T-helper 17 cell (primary cell): ENCODE measurements at regions not wholly inside any gene's neighbourhood (a gene's known extent, or its start where the extent isn't known, plus 50 kb on each side); places are given as distances from the start of the nearest gene placed in this dataset.

Experiments used
- ATAC-seq: fragments of 150-1000 bp; cut with Tn5 transposase; 2 replicates; pipeline ENCODE4 v1.10.0; 2021; ENCODE audit warnings: mild to moderate bottlenecking, moderate library complexity
- DNase-seq, 3 donors: peaks; one replicate each; pipeline versions ENCODE4 v3.0.0 to v3.0.0-alpha.2; 2020 to 2021
- H3K9me3 ChIP-seq: one replicate; pipeline ENCODE4 v1.7.0; 2013; ENCODE audit warnings: low read length, mild to moderate bottlenecking; ENCODE audit not compliant: control insufficient read depth, poor library complexity, severe bottlenecking
- H3K27ac Mint-ChIP-seq: one replicate; pipeline ENCODE4 v1.8.0; 2022; ENCODE audit warnings: mild to moderate bottlenecking, moderate library complexity, mixed read lengths
- H3K27me3 Mint-ChIP-seq: one replicate; pipeline ENCODE4 v1.8.0; 2022; ENCODE audit warnings: mixed read lengths
- H3K36me3 Mint-ChIP-seq: one replicate; pipeline ENCODE4 v1.8.0; 2022; ENCODE audit warnings: low read depth, mixed read lengths
- H3K4me1 Mint-ChIP-seq: one replicate; pipeline ENCODE4 v1.8.0; 2022; ENCODE audit warnings: mild to moderate bottlenecking, mixed read lengths
- H3K4me3 Mint-ChIP-seq: one replicate; pipeline ENCODE4 v1.8.0; 2022; ENCODE audit warnings: mild to moderate bottlenecking, moderate library complexity, mixed read lengths

DNA sequence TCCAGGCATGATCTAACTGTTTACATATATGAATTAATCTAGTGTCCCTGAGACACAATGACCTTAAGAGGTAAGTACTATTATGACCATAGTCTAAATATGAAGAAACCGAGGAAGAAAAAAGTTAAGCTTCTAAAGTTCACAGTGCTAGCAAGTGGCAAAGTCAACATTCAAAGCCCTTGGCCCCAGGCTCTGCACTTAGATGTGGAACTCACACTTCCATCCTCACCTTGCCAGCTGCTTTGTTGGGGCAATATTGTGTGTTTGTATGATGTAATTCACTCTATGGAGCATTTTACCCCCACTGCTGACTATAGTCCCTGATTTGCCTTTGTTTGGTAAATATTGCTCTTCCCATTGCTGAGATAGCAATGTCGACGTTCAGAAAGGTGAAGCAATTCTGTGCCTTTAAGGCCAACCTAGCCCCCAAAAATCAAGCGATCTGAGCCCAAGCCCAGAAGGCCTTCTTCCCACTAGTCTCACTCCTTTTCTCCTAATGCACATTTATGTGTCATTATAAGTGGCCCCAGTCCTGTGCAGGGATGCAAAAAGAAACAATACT, 487.6 kb upstream of the ZMIZ1 start:
- ATAC-seq (no peak), DNase-seq (no peak)
- H3K4me1 Mint-ChIP-seq: peaks cover 9% of the 10 kb centered on the region
- H3K36me3 Mint-ChIP-seq: peaks cover 3% of the 10 kb centered on the region
- no peak overlapping the region for H3K27ac Mint-ChIP-seq
- H3K4me3 Mint-ChIP-seq: no peak overlapping the region
- H3K9me3 ChIP-seq: no peaks in the 10 kb centered on the region
- H3K27me3 Mint-ChIP-seq: peaks cover 6% of the 10 kb centered on the region

DNA sequence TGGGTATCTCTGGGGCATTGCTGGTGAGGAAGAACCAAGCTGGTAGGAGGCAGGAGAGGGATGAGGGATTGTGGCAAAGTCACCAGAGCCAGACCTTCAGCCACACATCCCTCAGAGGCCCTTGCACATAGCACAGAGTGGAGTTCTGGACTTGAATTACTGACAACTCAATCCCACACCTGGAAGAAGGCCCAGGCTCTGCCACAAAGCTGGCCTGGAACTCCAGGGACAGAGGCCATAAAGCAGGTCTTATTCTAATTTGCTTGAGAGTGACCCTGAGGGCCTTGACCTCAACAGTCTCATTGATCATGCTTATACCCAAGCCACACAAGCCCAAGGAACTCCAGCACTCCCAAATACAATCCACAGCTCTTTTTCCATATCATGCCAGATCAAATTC, 486.2 kb upstream of the ZMIZ1 start:
- peaks cover 9% of the 10 kb centered on the region for H3K4me1 Mint-ChIP-seq
- H3K36me3 Mint-ChIP-seq: peaks cover 3% of the 10 kb centered on the region
- ATAC-seq: no peak
- H3K27ac Mint-ChIP-seq: no peak overlapping the region
- no peak overlapping the region for H3K4me3 Mint-ChIP-seq
- H3K9me3 ChIP-seq: no peaks in the 10 kb centered on the region
- DNase-seq: no peak
- peaks cover 6% of the 10 kb centered on the region for H3K27me3 Mint-ChIP-seq

DNA sequence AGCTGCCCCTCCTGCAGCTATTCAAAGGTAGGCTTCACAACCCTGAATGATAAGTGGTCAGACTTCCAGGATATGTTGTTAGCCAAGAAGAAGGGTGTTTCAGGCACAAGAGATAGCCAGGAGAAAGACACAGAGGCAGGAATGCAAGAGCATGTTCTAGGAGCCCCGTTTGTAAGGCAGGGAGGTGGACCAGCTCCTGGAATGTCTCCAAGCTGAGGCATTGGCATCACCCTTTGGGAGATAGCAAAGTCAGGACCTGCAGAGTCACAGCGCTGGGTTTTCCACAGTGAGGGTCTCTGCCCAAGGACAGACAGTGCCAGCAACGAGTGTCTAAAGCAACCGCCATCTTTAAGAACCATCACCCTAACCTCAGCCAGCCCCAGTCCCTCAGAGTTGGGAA, 484.5 kb upstream of the ZMIZ1 start:
- Mint-ChIP-seq H3K27me3 (peaks cover 6% of the 10 kb centered on the region), H3K4me1 (peaks cover 2% of the 10 kb centered on the region), H3K36me3 (peaks cover 3% of the 10 kb centered on the region), H3K27ac (no peak overlapping the region), H3K4me3 (no peak overlapping the region)
- DNase-seq: no peak
- ATAC-seq: no peak
- H3K9me3 ChIP-seq: no peaks in the 10 kb centered on the region

DNA sequence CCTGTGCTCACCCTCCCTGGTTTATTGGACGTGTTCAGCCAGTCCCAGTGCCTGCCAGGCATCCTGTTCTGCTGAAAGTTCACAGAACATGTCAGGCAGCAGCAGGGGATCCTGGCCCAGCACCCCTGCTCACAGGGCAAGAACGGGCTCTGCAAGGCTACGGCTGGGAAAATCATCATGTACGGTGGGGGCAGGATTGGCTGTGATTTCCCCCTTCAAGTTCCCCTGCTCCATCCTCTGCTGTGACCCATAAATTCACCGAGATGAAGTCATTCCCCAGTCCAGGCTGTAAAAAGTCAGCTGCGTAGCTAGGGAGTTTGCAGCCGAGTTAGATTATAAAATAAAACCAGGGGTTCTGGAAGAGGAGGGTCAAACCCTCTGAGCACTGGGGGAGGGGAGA, 484.1 kb upstream of the ZMIZ1 start:
- no peaks in the 10 kb centered on the region for H3K9me3 ChIP-seq
- Mint-ChIP-seq H3K4me1 (no peaks in the 10 kb centered on the region), H3K36me3 (peaks cover 3% of the 10 kb centered on the region), H3K27ac (no peak overlapping the region), H3K27me3 (peaks cover 6% of the 10 kb centered on the region), H3K4me3 (no peak overlapping the region)
- no peak for DNase-seq
- ATAC-seq: no peak

DNA sequence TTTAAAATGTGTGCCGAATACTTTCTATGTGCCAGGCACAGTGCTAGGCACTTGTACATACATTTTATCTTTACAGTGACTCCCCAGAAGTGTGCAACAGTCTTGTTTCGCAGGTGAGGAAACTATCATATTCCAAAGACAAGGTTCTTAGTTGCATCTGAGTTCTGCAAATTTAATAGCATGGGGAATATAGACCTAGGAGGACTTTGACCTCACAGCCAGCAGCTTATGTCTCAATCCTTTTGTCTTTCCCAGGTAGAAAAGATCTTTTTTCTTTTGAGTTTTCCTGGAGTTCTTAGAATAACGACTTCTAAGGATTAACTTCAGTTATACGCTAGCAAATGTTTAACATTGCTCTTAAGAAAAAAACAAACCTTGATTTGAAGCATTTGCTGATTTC, 482.8 kb upstream of the ZMIZ1 start:
- Mint-ChIP-seq H3K4me1 (no peaks in the 10 kb centered on the region), H3K4me3 (no peak overlapping the region), H3K36me3 (peaks cover 3% of the 10 kb centered on the region), H3K27ac (no peak overlapping the region), H3K27me3 (peaks cover 6% of the 10 kb centered on the region)
- no peak for DNase-seq
- ATAC-seq: no peak
- no peaks in the 10 kb centered on the region for H3K9me3 ChIP-seq

DNA sequence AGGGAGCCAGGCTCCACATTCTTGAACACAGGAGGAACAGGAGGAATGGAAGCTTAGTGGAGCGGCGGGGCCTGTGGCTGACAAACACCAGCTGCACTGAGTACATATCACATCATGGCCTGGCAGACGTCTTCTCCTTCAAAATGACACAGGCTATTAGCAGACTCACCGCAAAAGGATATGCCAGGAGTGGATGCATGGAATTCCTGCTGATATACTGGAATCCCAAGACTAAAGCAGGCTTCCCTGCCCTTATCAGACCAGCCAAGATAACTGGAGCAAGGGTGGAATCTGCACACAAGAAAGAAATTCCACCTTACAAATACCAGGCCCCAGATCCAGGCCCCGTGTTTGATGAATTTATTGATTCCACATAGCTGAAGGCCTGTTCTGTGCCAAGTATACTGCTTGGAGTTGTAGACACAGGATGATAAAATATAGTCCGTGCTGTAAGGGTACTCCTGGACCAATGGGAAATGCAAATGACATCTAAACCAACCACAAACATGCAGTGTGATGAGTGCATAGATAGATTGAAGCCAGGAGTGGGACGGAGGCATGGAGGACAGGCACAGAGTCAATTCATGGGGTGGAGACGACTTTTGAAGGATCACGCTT, 480.5 kb upstream of the ZMIZ1 start:
- Mint-ChIP-seq H3K27me3 (no peaks in the 10 kb centered on the region), H3K4me1 (no peaks in the 10 kb centered on the region), H3K27ac (no peak overlapping the region), H3K4me3 (no peak overlapping the region), H3K36me3 (no peaks in the 10 kb centered on the region)
- DNase-seq: no peak
- ATAC-seq: no peak
- H3K9me3 ChIP-seq: no peaks in the 10 kb centered on the region

DNA sequence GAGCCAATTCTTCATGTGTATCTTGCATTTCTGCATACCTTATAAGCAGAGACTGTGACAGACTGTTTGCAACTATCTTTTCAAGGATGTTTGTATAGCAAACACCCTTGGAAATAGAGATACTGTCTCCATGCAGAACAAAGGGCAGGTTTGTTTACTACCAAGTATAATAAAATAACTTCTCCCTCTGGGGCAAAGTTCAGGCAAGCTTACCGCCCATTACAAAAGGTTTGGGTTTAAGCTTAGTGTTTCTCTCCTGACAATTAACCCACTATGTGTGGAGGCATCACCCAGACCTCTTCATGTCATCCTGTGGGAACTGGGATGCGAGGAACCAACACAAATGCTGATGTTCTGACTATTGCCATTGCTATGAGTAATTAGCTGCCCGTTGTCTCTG, 479.1 kb upstream of the ZMIZ1 start:
- Mint-ChIP-seq H3K36me3 (no peaks in the 10 kb centered on the region), H3K27me3 (no peaks in the 10 kb centered on the region), H3K4me3 (no peak overlapping the region), H3K4me1 (no peaks in the 10 kb centered on the region), H3K27ac (no peak overlapping the region)
- ATAC-seq (no peak), DNase-seq (no peak)
- no peaks in the 10 kb centered on the region for H3K9me3 ChIP-seq

DNA sequence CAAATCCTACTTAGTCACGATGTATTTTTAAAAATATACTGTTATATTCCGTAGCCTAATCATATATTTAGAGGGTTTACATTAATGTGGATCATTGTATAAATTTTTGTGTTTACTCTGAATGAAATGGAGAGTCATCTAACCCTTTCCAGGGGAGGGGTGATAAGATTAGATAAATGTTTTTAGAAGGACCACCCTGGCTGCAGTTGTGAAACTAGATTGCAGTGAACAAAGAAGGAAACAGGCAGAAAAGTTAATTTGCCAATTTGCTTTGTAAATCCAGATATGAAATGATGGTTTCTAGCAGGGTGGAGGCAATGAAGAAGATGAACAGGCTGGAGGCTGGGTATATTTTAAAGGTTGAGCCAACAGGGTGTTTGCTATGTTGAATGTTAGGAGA, 477.7 kb upstream of the ZMIZ1 start:
- Mint-ChIP-seq H3K4me3 (no peak overlapping the region), H3K4me1 (no peaks in the 10 kb centered on the region), H3K36me3 (no peaks in the 10 kb centered on the region), H3K27ac (no peak overlapping the region), H3K27me3 (peaks cover 7% of the 10 kb centered on the region)
- DNase-seq (no peak), ATAC-seq (no peak)
- H3K9me3 ChIP-seq: no peaks in the 10 kb centered on the region

DNA sequence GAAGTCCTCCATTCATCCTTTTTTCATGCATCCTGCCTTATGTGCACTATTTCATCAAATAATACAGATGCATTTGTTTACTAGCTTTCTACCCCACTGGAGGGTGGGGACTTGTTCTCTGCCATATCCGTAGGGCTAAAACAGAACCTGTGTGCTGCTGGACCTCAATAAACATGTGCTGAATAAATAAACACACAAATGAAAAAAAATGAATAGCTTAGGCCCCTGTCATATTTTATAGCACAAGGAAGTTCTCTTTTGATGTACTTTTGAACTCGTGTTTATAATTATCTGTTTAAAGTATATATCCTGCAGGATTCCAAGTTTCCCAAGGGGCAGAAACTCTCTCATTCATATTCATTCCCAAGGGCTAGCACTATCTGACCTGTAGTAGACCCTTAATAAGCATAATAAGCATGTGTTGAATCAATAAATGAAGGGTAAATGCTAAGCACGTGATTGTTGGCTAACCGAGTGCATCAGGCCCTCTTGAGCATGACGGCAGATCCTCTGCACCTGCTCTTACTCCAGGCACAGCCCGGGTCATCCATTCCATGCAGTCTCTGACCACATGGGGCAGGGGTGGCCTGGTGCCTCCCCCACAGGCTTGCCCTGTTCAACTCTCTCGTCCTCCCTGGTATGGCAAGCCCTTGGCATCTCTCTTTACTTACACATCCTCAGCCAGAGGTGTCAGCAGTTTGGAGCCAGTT, 474.1 kb upstream of the ZMIZ1 start:
- H3K4me3 Mint-ChIP-seq: no peak overlapping the region
- H3K27me3 Mint-ChIP-seq: peaks cover 20% of the 10 kb centered on the region
- H3K36me3 Mint-ChIP-seq: peaks cover 2% of the 10 kb centered on the region
- DNase-seq: no peak
- H3K4me1 Mint-ChIP-seq: peaks cover 2% of the 10 kb centered on the region
- H3K27ac Mint-ChIP-seq: no peak overlapping the region
- no peak for ATAC-seq
- H3K9me3 ChIP-seq: no peaks in the 10 kb centered on the region

DNA sequence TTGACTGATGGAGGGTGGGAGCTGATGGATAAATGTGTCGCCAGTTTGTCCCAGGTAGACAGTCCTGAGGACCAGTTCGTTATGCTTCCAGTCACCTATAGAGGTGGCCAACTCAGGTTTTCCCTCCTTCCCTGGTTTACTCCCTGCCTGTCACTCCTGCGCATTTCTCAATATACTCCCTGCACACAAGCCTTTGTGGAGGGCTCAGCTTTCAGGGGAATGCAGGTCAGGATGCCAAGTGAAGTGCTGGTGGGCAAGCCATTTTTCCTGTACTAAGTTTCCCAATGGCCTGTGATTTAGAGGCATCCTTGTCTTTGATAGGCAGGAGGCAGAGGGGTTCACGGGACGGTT, 473.5 kb upstream of the ZMIZ1 start:
- H3K4me1 Mint-ChIP-seq: peaks cover 2% of the 10 kb centered on the region
- no peak overlapping the region for H3K27ac Mint-ChIP-seq

DNA sequence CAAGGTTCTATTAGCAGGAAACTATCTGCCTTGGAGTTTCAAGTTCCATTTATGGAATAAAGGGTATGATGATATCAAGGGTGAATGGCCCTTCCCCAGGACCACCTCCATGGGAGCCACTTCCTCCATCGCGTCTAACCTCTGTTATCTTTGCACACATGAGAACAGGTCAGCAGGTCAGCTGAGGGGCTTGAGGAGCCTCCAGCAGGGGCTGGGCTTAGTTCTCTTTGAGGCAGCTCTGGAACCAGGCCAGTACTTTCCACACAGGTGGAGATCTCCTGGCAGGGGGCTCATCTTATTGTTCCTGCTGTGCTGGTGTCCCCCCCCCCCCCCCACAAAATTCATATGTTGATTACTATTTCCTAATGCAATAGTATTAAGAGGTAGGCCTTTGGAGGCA, 472.2 kb upstream of the ZMIZ1 start:
- no peak for DNase-seq
- H3K9me3 ChIP-seq: no peaks in the 10 kb centered on the region
- ATAC-seq: no peak
- Mint-ChIP-seq H3K36me3 (peaks cover 2% of the 10 kb centered on the region), H3K4me1 (peaks cover 2% of the 10 kb centered on the region), H3K27ac (no peak overlapping the region), H3K4me3 (no peak overlapping the region), H3K27me3 (peaks cover 24% of the 10 kb centered on the region)

More for the DNA sequence above, 473.5 kb upstream of the ZMIZ1 start:
- no peaks in the 10 kb centered on the region for H3K9me3 ChIP-seq
- Mint-ChIP-seq H3K36me3 (peaks cover 2% of the 10 kb centered on the region), H3K4me3 (no peak overlapping the region), H3K27me3 (peaks cover 23% of the 10 kb centered on the region)
- ATAC-seq (no peak), DNase-seq (no peak)

DNA sequence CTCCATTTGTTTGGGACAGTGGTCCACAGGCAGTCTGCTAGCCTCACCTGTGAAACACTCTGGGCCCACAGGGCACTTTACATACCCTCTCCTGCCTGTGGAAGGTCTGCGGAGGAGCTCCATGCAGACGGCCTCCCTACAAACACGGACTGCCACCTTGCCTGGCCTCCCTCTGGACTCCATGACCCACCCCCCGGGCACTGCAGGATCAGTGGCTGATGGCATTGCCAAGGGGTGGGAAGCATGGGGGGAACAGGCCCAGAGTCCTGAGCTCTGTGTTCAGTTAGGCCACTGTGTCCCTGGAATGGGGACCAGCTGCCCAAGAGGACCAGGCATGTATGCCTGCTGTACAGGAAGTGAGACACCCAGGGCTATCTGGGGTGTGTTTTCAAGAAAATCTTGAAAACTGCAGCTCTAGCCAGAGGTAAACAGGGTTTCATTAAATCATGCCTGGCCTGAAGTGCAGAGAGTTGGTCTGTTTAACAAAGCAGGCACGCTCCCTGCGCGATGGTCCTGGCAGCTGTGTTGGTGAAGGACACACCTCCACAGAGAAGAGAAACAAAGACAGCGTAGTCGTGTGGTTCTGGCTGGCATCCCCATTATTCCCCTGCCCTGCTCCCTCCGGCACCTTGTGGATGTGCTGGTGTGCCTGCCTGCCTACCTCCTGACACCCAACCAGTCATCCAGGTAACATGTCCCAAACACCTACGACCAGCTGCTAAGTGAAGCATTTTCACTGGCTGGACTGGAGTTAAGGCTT, 470.8 kb upstream of the ZMIZ1 start:
- H3K4me1 Mint-ChIP-seq: peaks cover 2% of the 10 kb centered on the region
- ATAC-seq (no peak), DNase-seq (no peak)
- H3K27me3 Mint-ChIP-seq: peaks cover 33% of the 10 kb centered on the region
- H3K4me3 Mint-ChIP-seq: no peak overlapping the region
- no peaks in the 10 kb centered on the region for H3K9me3 ChIP-seq
- peaks cover 2% of the 10 kb centered on the region for H3K36me3 Mint-ChIP-seq
- H3K27ac Mint-ChIP-seq: no peak overlapping the region

DNA sequence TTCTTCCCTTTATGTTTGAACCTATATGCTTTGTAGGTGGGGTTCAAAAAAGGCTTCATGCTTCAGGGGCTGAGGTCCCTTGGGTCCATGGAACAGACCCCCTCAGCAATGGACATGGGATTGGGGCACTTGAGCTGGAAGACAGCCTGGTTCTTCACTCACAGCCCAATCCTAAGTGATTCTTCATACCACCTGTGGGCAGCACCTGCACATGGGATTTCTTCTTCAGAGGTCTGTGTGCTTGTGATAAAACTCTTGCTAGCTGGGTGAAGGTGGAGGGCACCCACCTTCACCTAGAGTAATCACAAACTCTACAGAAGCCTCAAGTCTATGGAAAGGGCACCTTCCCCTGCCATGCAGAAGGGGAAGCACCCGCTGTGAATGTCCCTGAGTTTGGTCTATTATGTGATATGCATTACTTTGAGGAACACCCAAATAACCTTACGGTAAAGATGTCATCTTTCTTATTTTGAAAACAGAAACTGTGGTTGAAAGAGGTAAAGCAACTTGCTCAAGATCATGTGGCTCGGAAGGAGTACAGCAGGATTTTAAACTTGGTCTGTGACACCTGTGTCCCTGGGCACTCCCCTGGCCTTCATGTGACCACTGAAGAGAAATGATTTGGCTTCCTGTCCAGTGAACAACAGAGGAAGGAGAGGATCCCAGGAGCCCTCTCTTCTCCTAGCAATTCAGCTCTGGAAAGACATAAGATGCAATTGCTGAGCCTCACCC, 469.5 kb upstream of the ZMIZ1 start:
- no peak for ATAC-seq
- no peak for DNase-seq
- Mint-ChIP-seq H3K27ac (no peak overlapping the region), H3K36me3 (peaks cover 2% of the 10 kb centered on the region), H3K4me3 (no peak overlapping the region), H3K4me1 (peaks cover 2% of the 10 kb centered on the region), H3K27me3 (peaks cover 34% of the 10 kb centered on the region)
- no peaks in the 10 kb centered on the region for H3K9me3 ChIP-seq
